NCI-H524 treated with DMSO at 0.1 percent for 48 hours (cell line): ENCODE measurements at regions not wholly inside any gene's neighbourhood (a gene's known extent, or its start where the extent isn't known, plus 50 kb on each side); places are given as distances from the start of the nearest gene placed in this dataset.

Source experiments
- DNase-seq: peaks from one replicate; lab custom pipeline; 2025; lab: John Stamatoyannopoulos, UW

DNA sequence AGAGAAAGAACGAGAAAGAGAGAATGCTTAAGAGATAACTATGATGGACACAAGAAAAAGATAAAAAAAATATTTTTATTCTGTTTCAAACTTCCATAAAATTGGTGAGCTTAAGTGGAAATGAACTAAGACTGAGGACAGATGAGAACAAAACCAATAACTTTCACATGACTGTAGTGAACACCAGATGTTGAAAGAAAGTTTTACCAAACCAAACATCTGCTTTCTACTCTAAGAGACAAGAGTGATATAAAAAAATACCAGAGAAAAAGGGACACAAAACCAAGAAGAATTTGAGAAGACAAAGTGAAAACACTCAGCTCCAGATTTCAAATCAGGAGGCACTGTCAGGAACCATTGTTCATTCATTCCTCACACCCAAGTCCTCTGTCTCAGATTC, 147.9 kb downstream of the IMPG2 start:
- no peak for DNase-seq

DNA sequence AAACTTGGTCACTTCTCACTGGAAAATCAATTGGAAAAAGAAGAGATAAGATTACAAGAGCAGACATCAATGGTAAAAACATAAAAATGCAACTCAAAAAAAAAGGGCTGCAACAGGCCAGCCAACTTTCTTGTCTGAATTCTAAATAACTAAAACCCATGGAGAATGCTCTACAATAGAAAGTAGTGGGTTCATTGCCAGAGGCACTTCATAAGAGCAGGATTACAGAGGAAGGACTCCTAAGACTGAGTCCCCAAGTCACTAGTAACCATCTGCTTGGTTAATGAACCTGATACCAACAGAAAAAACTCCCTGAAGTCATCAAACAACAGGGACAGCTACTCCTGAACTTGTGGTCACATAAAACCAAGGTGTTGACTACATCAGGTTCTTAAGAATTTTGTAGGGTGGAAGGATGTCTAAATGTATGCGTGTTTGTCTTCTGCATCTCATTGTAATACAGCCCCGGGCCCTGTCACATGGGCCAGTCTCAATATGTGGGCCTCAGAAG, 148.6 kb downstream of the IMPG2 start:
- peak; percentile 21 for DNase-seq

DNA sequence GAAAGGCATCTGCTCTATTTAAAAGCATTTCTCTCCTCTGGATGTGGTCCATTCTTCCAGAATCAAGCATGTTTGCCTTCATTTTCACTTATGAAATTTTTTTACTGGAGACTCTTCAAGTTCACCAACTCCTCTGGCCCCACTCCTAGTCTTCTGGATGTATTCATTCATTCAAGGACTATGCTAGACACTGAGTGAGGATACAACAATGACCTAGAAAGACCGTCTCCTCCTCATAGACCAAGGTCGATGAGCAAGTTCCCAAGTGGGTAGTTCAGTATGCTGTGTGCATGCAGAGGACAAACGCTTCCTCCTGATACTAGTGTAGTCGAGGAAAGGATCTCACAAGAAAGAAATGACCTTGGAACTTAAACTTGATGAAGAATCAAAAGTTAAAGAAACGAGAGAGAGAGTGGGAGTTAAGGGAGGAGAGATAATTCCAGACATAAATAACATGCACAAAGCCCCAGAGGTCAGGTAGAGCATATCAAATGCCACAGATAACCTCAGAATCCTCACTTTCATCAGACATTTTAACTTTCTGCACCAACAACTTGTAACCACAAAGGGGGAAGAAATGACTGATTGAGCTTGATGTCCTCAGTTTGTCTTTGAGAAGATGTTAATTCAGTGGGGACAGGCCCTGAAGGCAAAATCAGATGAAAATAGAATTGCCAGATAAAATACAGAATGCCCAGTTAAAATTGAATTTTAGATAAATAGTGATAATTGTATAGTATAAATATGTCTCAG, 149.4 kb downstream of the IMPG2 start:
- no peak for DNase-seq

DNA sequence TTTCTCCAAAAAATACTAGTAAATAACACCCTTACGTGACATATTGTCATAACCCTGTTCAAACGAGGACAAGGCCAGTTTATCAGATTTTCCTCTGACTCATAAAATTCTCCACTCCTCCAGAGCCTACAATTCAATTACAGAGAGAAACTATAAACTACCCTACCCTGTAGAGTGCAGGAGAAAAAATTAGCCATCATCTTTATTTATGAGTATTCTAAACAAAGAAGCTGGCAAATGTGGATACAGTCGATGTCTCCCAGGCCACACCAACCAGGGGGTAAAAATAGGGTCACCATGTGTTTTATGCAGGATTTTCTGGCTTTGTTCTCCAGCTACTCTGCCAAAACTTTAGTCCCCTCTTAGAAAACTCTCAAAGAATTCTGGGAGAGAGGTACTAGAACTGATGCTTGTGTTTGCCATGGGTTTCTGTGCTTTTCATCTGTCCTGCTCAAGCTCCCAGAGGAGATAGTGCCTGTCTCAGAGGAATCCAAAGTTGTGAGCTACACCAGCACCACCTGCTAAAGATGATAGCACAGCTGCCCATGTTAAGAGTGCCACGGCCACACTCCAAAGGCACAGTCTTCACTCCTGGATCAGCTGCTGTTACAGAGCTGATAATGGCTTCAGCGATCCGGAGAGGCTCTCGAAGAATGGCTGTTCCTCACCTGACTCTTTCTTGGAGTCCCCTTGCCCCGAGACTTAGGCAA, 150.2 kb downstream of the IMPG2 start:
- no peak for DNase-seq

DNA sequence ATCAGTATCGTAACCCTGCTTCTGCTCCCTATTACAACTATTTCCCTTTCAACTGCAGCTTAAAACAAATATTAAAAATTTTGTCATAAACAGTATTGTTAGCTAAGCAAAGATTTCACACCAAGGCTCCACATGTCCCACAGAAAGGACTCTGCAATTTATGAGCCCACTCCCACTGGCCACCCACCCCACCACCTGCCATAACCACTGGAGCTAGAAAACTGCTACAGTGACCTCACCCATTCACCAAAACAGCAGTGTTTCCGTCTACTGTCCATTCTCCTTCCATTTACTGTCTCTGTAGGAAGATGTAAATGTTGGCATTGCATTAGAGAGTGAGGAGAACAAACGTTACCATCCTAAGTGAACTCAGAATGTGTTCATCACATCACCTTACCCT, 150.9 kb downstream of the IMPG2 start:
- no peak for DNase-seq

DNA sequence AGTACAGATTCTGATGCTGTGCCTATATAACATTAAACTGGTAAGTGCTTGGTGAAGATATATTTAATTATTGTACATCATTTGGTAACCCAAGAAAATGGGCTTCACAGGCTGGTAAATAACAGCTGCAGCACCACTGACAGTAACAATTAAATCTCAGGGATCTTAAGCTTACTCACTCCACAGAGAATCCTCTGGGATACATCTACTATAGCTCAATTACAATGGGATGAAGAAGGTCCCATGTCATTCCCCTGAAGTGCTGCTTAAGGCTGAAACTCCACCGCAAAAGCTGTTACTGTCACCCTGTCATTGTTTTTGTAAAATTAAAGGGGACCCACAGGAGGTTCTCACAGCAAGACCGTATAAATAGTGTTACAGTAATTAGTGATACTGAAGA, 153.0 kb downstream of the IMPG2 start:
- no peak for DNase-seq

DNA sequence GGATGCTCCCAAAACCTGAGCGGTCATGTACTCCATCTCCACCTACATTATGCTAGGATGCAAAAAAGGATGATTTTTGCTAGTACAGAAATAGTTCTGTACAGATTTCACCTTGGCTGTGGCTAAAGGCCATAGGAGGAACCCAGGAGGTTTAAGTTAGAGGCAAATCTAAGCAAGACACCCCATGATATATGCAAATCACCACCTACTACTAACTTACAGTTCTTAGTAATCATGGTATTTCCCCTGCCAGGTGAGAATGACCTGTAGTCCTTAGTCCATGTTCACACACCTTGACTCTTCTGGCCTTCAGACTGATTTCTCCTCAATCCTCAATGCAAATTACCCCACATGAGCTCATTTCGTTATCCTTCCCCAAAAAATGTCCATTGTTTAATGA, 154.2 kb downstream of the IMPG2 start:
- no peak for DNase-seq

DNA sequence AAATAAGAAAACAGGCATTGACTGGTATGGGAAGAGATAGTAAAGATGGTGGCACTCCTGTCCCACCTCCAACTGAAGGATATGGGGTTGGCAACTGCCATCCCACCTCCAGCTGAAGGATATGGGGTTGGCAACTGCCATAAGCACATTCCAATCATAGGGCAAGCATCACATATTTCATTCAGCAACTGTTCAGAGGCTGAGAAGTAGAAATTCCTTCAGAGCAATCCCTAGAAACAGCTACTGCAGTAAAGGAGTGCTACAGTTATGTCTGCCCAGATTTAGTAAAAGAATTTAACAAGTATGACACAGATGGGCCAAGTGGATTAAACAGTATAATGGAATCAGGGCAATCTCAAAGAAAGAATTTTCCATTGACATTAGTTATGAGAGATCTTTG, 156.8 kb downstream of the IMPG2 start:
- DNase-seq = no peak

DNA sequence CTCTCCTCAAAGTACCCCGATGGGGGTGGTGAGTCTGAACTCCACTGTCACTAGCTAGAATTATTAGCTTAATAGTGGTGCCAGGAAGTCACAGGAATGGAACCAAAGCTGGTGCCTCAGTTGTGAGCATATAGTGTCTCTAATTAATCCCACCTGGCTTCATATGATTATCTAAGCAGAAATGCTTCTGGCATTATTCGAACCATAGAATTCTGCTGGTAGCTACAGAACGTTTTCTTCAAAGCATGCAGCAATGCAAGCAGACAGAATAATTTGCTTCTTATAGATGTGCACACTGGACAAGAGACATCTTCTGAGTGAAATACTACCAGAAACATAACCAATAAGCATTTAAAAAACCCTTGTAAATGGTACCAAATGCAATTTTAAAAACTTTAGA, 160.9 kb downstream of the IMPG2 start:
- DNase-seq = no peak

DNA sequence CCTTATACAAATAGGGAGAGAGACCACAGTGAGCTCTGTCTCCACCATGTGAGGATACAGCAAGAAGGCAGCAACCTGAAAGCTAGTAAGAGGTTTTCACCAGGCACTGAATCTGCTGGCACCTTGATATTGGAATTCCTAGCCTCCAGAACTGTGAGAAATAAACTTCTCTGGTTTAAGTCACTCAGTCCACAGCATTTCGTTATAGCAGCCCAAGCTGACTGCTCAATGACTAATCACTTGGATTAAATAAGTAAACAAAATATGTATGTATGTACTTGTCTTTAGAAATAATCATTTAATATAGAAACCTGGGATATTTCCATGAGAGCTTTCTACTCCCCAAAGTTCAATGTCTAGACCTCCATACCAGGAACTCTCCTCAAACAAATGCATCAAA, 162.0 kb downstream of the IMPG2 start:
- no peak for DNase-seq

DNA sequence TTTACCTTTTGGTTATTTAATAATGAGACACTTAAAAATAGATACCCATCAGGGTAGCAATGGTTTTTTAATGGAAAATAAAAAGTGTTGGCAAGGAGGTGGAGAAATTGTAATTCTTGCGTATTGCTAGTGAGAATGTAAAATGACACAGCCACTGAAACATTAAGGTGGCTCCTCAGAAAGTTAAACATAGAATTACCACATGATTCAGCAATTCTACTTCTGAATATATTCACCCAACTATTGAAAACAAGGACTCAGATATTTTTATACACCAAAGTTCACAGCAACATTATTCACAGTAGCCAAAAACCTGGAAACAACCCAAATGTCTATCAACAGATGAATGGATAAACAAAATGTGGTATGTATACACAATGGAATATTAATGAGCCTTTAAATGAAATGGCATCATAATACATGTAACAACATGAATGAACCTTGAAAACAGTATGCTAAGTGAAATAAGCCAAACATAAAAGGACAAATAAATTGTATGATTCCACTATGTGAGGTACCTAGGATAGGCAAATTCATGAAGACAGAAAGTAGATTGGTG, 163.5 kb downstream of the IMPG2 start:
- no peak for DNase-seq

DNA sequence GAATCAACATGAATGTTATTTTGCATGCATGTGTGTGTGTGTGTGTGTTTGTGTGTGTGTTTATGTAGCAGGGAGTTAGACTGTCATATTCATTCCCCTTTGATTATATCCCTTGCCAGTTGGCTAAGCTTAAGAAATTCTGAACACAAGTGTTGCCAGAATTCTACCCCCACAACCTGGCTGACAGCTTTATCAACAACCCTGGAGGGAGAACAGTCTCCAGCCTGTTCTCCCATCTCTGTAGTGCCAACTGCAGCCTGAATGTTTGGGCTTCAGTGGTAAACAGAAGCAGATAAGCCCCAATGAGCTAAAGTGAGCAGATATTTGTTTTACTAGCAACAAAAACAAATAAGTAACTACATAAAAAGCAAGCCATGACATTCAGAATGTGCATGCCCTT, 162.6 kb upstream of the ABI3BP start:
- DNase-seq = no peak

DNA sequence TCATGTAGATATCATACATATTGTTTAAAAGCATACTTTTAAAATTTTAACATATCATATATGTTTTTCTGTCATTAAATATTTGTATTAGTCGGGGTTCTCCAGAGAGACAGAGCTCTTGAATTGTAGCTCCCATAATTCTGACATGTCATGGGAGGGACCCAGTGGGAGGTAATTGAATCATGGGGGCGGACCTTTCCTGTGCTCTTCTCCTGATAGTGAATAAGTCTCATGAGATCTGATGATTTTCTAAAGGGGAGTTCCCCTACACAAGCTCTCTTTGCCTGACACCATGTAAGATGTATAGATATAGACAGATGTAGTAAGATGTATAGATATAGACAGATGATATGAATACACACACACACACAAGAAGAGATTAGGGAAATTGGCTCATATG, 161.2 kb upstream of the ABI3BP start:
- no peak for DNase-seq

DNA sequence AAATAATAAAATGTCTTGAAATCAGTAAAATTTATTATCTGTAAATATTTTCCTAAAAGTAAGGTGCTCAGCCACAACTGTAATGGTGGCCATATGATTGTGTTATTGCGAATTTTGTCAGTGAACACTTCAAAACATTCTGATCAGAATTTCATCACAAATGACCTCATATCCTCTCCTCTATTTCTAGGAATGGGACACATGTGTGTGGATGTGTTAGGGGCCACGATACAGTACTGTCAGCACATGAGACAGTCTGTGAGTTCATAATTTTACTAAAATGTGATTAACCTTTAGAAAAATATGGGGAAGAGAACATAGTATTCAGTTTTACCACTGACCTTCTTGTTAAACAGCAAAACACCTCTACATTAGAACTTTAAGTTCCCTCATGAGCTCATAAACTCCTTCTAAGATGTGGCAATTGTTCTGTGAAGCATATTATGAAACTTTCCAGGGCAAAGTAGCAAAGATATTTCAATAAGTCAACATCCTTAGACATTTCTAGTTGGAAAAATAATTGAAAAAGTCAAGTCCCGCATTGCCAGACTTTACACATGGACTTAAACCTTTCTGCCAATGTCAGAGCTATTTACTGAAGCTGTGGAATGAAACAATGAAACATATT, 158.2 kb upstream of the ABI3BP start:
- DNase-seq = no peak

DNA sequence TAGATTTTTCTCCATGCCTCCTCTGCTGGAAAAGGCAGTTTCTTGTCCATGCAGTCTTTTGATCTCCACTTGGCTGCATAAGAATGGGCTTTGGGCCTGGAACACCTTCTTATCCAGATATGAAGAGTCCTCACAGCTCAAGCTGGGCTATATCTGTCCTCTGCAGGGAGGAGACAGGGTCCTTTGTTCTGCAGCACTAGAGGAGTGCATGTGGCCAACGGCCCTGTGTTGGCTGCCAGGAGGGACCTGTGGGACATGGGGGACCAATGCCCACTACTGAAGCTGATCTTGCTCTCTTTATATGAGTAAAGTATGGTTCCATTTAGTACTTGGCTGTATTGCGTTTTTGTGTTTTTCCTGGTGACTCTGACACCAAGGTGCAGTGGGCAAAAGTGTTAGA, 157.3 kb upstream of the ABI3BP start:
- no peak for DNase-seq

DNA sequence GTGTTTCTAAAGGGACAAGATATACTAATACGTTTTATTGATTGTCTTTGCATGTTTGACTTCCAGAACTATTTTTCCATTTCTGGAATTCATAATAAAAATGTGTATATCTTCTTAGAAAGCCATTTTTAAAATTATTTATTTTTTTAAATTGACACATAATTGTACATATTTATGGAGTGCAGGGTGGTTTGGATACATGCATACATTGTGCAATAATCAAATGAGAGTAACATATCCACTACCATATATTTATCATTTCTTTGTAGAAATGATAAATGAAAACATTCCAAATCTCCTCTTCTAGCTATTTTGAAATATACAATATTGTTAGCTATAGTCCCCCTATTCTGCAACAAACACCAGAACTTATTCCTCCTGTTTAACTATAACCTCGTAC, 156.5 kb upstream of the ABI3BP start:
- no peak for DNase-seq

DNA sequence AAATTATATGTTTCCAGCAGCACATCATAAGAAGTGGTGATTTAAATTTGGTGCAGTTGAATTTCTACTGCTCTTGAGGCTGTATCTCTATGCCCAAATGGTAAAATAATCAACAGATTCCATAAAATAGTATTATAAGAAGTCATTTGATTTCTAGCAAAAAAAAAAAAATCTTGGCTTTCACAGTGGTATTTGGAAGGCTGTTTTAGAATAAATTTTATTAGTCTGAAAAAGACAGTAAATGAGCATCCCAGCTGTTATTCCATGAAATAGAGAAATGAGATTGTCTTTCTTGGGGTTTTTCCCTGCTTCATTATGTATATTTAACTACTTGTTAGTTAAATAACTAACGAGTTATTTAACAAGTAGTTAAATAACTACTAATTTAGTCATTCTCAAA, 156.0 kb upstream of the ABI3BP start:
- no peak for DNase-seq

DNA sequence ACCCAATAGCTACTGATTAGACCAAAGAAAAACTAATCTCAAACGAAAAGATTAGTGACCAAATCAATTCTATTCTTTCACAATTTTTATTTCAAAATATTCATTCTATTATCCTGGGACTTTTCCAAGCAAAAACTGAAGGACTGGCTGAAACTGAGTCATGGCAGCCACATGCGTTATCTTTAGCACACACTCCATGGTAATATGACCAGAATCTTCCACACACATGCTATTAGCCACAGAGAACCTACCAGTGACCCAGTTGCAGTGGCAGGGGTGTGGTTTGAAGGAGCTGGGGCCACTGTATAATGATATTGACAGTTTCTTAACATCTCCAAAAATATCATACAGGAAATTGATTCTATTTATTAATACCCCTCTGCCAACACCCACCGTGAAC, 154.8 kb upstream of the ABI3BP start:
- DNase-seq = no peak

DNA sequence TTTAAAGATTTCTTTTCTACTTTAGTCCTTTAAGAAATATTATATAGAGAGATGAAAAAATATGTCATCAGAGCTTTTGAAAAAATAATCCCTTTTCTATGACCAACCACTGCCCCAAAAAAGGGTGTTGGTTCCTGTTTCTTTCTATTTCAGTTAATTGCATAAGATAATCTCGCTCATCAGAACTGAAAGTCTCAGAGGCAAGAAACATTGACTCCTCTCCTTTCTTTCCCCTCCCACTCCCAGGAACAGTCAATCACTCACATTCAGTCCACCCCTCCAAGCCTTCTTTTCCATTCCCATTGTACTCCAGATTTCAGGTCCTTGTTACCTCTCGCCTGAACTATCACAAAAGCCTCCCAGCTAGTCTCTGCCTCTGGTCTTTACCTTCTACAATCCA, 153.7 kb upstream of the ABI3BP start:
- DNase-seq = no peak

DNA sequence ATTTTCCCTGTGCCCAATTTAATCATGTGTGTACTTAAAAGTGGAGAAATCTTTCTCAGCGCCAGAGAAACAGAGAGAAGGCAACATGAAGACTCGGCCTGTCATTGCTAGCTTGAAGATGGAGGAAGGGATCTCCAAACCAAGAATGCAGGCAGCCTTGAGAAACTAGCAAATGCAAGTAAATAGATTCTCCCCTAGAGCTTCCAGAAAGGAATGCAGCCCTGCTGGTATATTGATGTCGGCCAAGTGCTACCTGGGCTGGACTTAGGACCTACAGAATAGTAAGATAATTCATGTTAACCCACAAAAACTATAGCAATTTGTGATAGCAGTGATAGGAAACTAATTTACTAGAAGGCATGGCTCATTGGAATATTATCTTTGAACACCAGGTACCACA, 150.9 kb upstream of the ABI3BP start:
- DNase-seq = no peak

DNA sequence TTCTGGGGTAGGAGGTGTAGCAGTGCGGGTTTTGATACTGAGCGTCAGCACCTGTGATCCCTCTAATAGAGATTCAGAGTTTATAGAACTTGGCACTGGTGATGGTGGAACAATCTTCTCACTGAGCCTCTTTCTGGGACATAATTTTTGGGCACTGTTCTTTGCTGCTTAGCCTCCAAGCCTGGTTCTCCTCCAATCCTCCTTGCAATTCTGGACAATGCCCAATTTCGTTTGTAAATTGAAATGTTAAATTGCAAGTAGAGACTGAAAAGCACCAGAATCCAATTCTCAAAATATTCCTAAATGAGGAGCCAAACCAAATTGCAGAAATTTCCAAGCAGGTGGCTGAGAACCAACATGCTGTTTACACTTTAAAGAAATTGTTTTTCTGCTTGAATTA, 149.8 kb upstream of the ABI3BP start:
- DNase-seq = no peak

DNA sequence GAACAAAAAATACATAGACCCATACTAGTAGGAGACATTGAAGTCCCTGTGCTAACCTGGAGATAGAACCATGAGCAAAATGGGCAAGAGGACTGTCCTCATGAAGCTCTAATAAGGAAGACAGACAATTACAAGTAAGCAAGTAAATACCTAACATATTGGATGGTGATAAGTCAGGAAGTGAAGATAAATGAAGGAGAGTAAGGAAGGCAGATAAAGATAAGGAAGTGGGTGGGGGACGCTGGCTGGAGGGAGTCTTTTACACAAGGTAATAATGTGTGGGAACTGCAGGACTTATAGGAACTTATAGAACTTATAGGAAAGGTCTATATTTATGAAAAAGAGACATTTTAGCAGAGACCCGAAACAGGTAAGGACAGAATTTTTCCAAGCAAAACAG, 148.9 kb upstream of the ABI3BP start:
- no peak for DNase-seq

DNA sequence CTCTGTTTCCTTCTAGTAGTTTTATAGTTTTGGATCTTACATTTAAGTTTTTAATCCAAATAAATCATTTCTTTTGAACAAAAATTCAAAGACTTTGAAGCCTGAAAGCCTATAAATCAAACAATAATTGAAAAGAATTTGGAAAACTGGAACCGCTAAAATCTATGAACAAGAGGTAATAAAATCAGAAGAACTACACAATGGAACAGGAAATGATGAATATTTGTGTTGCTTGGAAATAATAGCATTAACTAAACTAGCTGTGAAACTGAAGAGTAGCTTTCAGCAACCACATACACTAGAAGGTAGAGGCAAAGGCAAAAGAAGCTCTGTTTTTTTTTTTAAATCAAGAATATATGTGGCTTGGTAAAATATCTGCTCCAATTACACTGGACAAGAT, 147.9 kb upstream of the ABI3BP start:
- DNase-seq = no peak
